ENCODE measurements at regions not wholly inside any gene's neighbourhood (a gene's known extent, or its start where the extent isn't known, plus 50 kb on each side); places are given as distances from the start of the nearest gene placed in this dataset.
"Not testable (repeated sequence)": the region's sequence is repeated elsewhere in the genome, so short reads cannot be mapped to it uniquely, and the experiment has no call there.

DNA sequence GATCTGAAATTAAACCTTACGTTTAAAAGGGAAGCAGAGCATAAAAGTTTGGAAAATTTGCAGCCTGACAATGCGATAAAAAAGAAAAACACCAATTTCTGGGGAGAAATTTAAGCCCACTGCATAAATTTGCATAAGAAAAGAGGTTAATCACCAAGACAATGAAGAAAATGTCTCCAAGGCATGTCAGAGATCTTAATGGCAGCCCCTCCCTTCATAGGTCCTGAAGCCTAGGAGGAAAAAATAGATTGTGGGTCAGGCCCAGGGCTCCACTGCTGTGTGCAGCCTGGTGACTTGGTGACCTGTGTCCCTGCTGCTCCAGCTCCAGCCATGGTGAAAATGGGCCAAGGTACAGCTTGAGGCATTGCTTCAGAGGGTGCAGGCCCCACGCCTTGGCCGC lies 264.0 kb upstream of the CT83 start:
- H3K23ac ChIP-seq (ENCODE audit: low read length): no peak overlapping the region
- no peak overlapping the region for H2AFZ ChIP-seq (ENCODE audit: insufficient read depth, low read length, poor library complexity)
- no peak overlapping the region for H2BK12ac ChIP-seq (ENCODE audit: low read length)
- H3K36me3 ChIP-seq (ENCODE audit: control insufficient read depth in 1 of 2, insufficient read depth in 2 of 2, low read length in 2 of 2): no peaks in the 10 kb centered on the region
- H3K18ac ChIP-seq (ENCODE audit: low read length): no peak overlapping the region
- H3K14ac ChIP-seq (ENCODE audit: low read length): no peak overlapping the region
- H3K79me1 ChIP-seq (ENCODE audit: low read length): no peaks in the 10 kb centered on the region
- H3K4me1 ChIP-seq (ENCODE audit: control insufficient read depth in 1 of 2, insufficient read depth in 2 of 2, low read length in 2 of 2): no peaks in the 10 kb centered on the region
- H2BK120ac ChIP-seq (ENCODE audit: insufficient read depth, low read length, poor library complexity): no peak overlapping the region
- no peak overlapping the region for H2BK5ac ChIP-seq (ENCODE audit: low read depth, low read length, poor library complexity)
- H3K79me2 ChIP-seq (ENCODE audit: control insufficient read depth, insufficient read depth, low read length, poor library complexity): no peaks in the 10 kb centered on the region
- no peak overlapping the region for H3K27ac ChIP-seq (ENCODE audit: low read depth, low read length)
- no peak for DNase-seq
- H3K4me3 ChIP-seq (ENCODE audit: low read depth, low read length): no peak overlapping the region
- H2AK5ac ChIP-seq (ENCODE audit: low read length): no peak overlapping the region
- H4K12ac ChIP-seq (ENCODE audit: low read depth, low read length): no peak overlapping the region
- no peak overlapping the region for H3K9ac ChIP-seq (ENCODE audit: low read length)
- no peak overlapping the region for H4K91ac ChIP-seq (ENCODE audit: low read depth, low read length)
- no peak overlapping the region for H3K4ac ChIP-seq (ENCODE audit: low read depth, low read length)
- no peaks in the 10 kb centered on the region for H3K27me3 ChIP-seq (ENCODE audit: insufficient read depth, low read length)
- no peaks in the 10 kb centered on the region for H3K9me3 ChIP-seq (ENCODE audit: insufficient read depth, low read depth, low read length)
- no peak overlapping the region for H4K8ac ChIP-seq (ENCODE audit: low read depth, low read length)
- no CpG with 5 or more reads among the region's 4 CpGs for WGBS (ENCODE audit: extremely low coverage, insufficient coverage, insufficient read length)
- H3K4me2 ChIP-seq (ENCODE audit: low read length): no peak overlapping the region

DNA sequence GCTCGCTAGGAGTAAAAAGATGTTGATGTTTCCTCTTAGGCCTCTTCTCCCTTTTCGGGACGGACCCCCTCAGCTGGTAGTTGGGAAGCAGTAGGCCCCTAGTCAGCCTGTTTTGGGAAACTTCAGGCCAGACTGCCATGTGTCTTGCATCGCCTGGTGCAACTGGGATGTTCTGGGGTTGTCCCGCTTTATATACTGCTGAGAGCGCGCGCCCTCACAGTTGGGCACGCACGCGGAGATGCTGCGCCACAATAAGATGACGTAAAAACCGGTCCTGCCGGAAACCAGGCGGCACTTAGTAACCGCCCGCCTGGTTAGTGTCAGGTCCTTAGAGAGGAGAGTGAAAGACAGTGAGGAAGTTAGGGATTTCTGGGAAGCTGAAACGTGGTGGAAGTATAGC lies 231.3 kb upstream of the CT83 start:
- no CpG with 5 or more reads among the region's 19 CpGs for WGBS (ENCODE audit: extremely low coverage, insufficient coverage, insufficient read length)
- H3K4me3 ChIP-seq (ENCODE audit: low read depth, low read length): no peak overlapping the region
- H2BK120ac ChIP-seq (ENCODE audit: insufficient read depth, low read length, poor library complexity): no peak overlapping the region
- no peak overlapping the region for H4K12ac ChIP-seq (ENCODE audit: low read depth, low read length)
- H2AFZ ChIP-seq (ENCODE audit: insufficient read depth, low read length, poor library complexity): no peak overlapping the region
- H3K9me3 ChIP-seq (ENCODE audit: insufficient read depth, low read depth, low read length): no peaks in the 10 kb centered on the region
- H4K8ac ChIP-seq (ENCODE audit: low read depth, low read length): no peak overlapping the region
- no peaks in the 10 kb centered on the region for H3K27me3 ChIP-seq (ENCODE audit: insufficient read depth, low read length)
- H3K4me1 ChIP-seq (ENCODE audit: control insufficient read depth in 1 of 2, insufficient read depth in 2 of 2, low read length in 2 of 2): no peaks in the 10 kb centered on the region
- no peak overlapping the region for H3K4me2 ChIP-seq (ENCODE audit: low read length)
- DNase-seq: peak in 1 of 2 donors; percentile 14
- no peak overlapping the region for H3K18ac ChIP-seq (ENCODE audit: low read length)
- H3K4ac ChIP-seq (ENCODE audit: low read depth, low read length): no peak overlapping the region
- no peaks in the 10 kb centered on the region for H3K79me1 ChIP-seq (ENCODE audit: low read length)
- H2AK5ac ChIP-seq (ENCODE audit: low read length): no peak overlapping the region
- no peak overlapping the region for H4K91ac ChIP-seq (ENCODE audit: low read depth, low read length)
- H3K9ac ChIP-seq (ENCODE audit: low read length): no peak overlapping the region
- no peak overlapping the region for H3K23ac ChIP-seq (ENCODE audit: low read length)
- H3K79me2 ChIP-seq (ENCODE audit: control insufficient read depth, insufficient read depth, low read length, poor library complexity): no peaks in the 10 kb centered on the region
- H2BK5ac ChIP-seq (ENCODE audit: low read depth, low read length, poor library complexity): no peak overlapping the region
- H3K14ac ChIP-seq (ENCODE audit: low read length): no peak overlapping the region
- no peaks in the 10 kb centered on the region for H3K36me3 ChIP-seq (ENCODE audit: control insufficient read depth in 1 of 2, insufficient read depth in 2 of 2, low read length in 2 of 2)
- H2BK12ac ChIP-seq (ENCODE audit: low read length): no peak overlapping the region
- no peak overlapping the region for H3K27ac ChIP-seq (ENCODE audit: low read depth, low read length)

DNA sequence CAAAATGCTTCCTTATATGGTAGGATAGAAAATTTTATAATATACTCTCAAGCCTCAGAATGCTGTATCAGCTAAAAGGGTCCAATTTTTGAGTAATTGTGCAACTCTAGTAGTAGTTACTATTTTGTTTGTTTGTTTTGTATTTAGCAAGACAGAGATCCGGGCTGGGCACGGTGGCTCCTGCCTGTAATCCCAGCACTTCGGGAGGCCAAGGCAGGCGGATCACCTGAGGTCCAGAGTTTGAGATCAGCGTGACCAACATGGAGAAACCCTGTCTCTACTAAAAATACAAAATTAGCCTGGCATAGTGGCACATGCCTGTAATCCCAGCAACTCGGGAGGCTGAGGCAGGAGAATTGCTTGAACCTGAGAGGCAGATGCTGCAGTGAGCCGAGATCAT lies 216.8 kb upstream of the CT83 start:
- H3K79me2 ChIP-seq (ENCODE audit: control insufficient read depth, insufficient read depth, low read length, poor library complexity); H2BK120ac ChIP-seq (ENCODE audit: insufficient read depth, low read length, poor library complexity): not testable (repeated sequence)

DNA sequence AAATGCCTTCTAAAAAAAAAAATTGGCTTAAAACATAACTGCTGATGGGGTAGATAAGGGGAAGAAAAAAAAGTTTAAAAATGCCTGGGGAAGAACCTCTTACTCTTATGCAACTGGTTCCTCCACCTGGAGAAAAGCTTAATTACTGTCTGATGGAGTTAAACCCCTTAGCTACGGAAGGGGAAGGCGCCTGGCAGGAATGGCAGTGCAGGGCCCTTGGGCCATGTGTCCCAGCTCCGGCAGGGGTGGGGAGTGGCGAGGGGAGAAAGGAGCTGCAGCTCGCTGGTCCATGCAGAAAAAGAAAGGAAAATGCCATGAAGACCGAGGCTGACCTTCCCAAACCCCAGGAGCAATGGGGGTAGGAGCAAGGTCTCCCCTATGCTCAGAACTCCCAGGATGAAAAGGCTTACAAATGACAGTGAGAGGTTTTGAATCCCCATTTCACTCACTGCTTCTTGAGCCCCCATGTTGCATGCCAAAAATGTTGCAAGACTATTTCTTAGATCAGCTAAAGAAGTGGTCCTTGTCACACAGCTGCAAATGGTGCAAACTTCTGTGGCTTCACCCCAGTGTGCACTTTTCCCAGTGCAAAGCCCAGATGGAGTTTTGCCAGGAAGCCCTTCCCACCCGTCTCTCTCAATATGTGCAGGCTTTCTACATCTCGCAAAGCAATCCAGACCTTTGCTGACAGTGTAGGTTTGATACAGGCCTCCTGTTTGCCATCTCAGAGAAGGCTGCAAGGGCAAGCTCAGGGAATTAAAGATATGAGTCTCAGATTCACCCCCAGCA lies 204.8 kb upstream of the CT83 start:
- Histone ChIP-seq H2AFZ (ENCODE audit: insufficient read depth, low read length, poor library complexity) (no peak overlapping the region), H3K36me3 (ENCODE audit: control insufficient read depth in 1 of 2, insufficient read depth in 2 of 2, low read length in 2 of 2) (no peaks in the 10 kb centered on the region), H2BK12ac (ENCODE audit: low read length) (no peak overlapping the region), H2AK5ac (ENCODE audit: low read length) (no peak overlapping the region), H3K18ac (ENCODE audit: low read length) (no peak overlapping the region), H4K8ac (ENCODE audit: low read depth, low read length) (no peak overlapping the region), H2BK120ac (ENCODE audit: insufficient read depth, low read length, poor library complexity) (no peak overlapping the region), H3K14ac (ENCODE audit: low read length) (no peak overlapping the region), H3K4me3 (ENCODE audit: low read depth, low read length) (no peak overlapping the region), H3K4me1 (ENCODE audit: control insufficient read depth in 1 of 2, insufficient read depth in 2 of 2, low read length in 2 of 2) (peaks cover 0 to 2% of the 10 kb centered on the region in 2 experiments), H3K9ac (ENCODE audit: low read length) (no peak overlapping the region), H3K79me1 (ENCODE audit: low read length) (no peaks in the 10 kb centered on the region), H4K91ac (ENCODE audit: low read depth, low read length) (no peak overlapping the region), H3K27ac (ENCODE audit: low read depth, low read length) (no peak overlapping the region), H3K4ac (ENCODE audit: low read depth, low read length) (no peak overlapping the region), H2BK5ac (ENCODE audit: low read depth, low read length, poor library complexity) (no peak overlapping the region), H3K27me3 (ENCODE audit: insufficient read depth, low read length) (no peaks in the 10 kb centered on the region), H3K79me2 (ENCODE audit: control insufficient read depth, insufficient read depth, low read length, poor library complexity) (no peaks in the 10 kb centered on the region), H4K12ac (ENCODE audit: low read depth, low read length) (no peak overlapping the region), H3K9me3 (ENCODE audit: insufficient read depth, low read depth, low read length) (no peaks in the 10 kb centered on the region), H3K23ac (ENCODE audit: low read length) (no peak overlapping the region), H3K4me2 (ENCODE audit: low read length) (no peak overlapping the region)
- no CpG with 5 or more reads among the region's 8 CpGs for WGBS (ENCODE audit: extremely low coverage, insufficient coverage, insufficient read length)
- DNase-seq: no peak

More for the DNA sequence above, 216.8 kb upstream of the CT83 start:
- H3K9me3 ChIP-seq (ENCODE audit: insufficient read depth, low read depth, low read length); H3K14ac ChIP-seq (ENCODE audit: low read length); DNase-seq; H3K36me3 ChIP-seq (ENCODE audit: control insufficient read depth in 1 of 2, insufficient read depth in 2 of 2, low read length in 2 of 2); H3K23ac ChIP-seq (ENCODE audit: low read length); H3K9ac ChIP-seq (ENCODE audit: low read length); H3K4ac ChIP-seq (ENCODE audit: low read depth, low read length); H3K18ac ChIP-seq (ENCODE audit: low read length); H3K4me1 ChIP-seq (ENCODE audit: control insufficient read depth in 1 of 2, insufficient read depth in 2 of 2, low read length in 2 of 2); H2BK12ac ChIP-seq (ENCODE audit: low read length); H3K4me2 ChIP-seq (ENCODE audit: low read length); H4K8ac ChIP-seq (ENCODE audit: low read depth, low read length); H4K91ac ChIP-seq (ENCODE audit: low read depth, low read length); H3K27me3 ChIP-seq (ENCODE audit: insufficient read depth, low read length); H2AK5ac ChIP-seq (ENCODE audit: low read length); H2BK5ac ChIP-seq (ENCODE audit: low read depth, low read length, poor library complexity); H3K27ac ChIP-seq (ENCODE audit: low read depth, low read length); H4K12ac ChIP-seq (ENCODE audit: low read depth, low read length); H2AFZ ChIP-seq (ENCODE audit: insufficient read depth, low read length, poor library complexity); H3K4me3 ChIP-seq (ENCODE audit: low read depth, low read length); H3K79me1 ChIP-seq (ENCODE audit: low read length): not testable (repeated sequence)
- WGBS (ENCODE audit: extremely low coverage, insufficient coverage, insufficient read length): no CpG with 5 or more reads among the region's 7 CpGs
